HG03558 (cell line): ENCODE measurements at regions not wholly inside any gene's neighbourhood (a gene's known extent, or its start where the extent isn't known, plus 50 kb on each side); places are given as distances from the start of the nearest gene placed in this dataset.
"Not testable (repeated sequence)": the region's sequence is repeated elsewhere in the genome, so short reads cannot be mapped to it uniquely, and the experiment has no call there.

Source experiments
- ATAC-seq: cut with Tn5 transposase; IDR thresholded peaks from one replicate; pipeline ENCODE4 v1.9.1; 2021; ENCODE audit warnings: moderate number of reproducible peaks; ENCODE audit not compliant: unreplicated experiment; ENCODE audit errors: extremely low read depth

- ATAC-seq, result no peak
These were observed 125.3 kb downstream of the VPREB1 start for GRCh38 chr22:22369964-22370270.

- no peak for ATAC-seq
These were observed 126.5 kb downstream of the VPREB1 start for GRCh38 chr22:22371031-22371541.

- no peak for ATAC-seq
These were observed 127.5 kb downstream of the VPREB1 start for GRCh38 chr22:22372086-22372485.

- no peak for ATAC-seq
These were observed 129.6 kb downstream of the VPREB1 start for GRCh38 chr22:22374163-22374562.

GRCh38 chr22:22374579-22374978, 130.0 kb downstream of the VPREB1 start:
- no peak for ATAC-seq

- ATAC-seq, result no peak
These were observed 131.2 kb downstream of the VPREB1 start for GRCh38 chr22:22375576-22376351.

- ATAC-seq, result no peak
These were observed 131.7 kb downstream of the VPREB1 start for GRCh38 chr22:22376352-22376706.

- not testable (repeated sequence) for ATAC-seq
These were observed 131.7 kb downstream of the ZNF280B start for GRCh38 chr22:22376884-22377283.

- no peak for ATAC-seq
These were observed 131.2 kb downstream of the ZNF280B start for GRCh38 chr22:22377335-22377734.

- ATAC-seq, result no peak
These were observed 129.8 kb downstream of the ZNF280B start for GRCh38 chr22:22378446-22379415.

- no peak for ATAC-seq
These were observed 128.2 kb downstream of the ZNF280B start for GRCh38 chr22:22380098-22381030.

GRCh38 chr22:22381292-22381691, 127.2 kb downstream of the ZNF280B start:
- ATAC-seq, result not testable (repeated sequence)

- no peak for ATAC-seq
These were observed 124.3 kb downstream of the ZNF280B start for GRCh38 chr22:22384267-22384666.

- ATAC-seq, result no peak
These were observed 123.8 kb downstream of the ZNF280B start for GRCh38 chr22:22384668-22385244.

GRCh38 chr22:22386602-22387385, 121.7 kb downstream of the ZNF280B start:
- no peak for ATAC-seq

- ATAC-seq, result no peak
These were observed 121.2 kb downstream of the ZNF280B start for GRCh38 chr22:22387386-22387736.

- ATAC-seq, result no peak
These were observed 120.5 kb downstream of the ZNF280B start for GRCh38 chr22:22388090-22388489.

- ATAC-seq, result no peak
These were observed 120.0 kb downstream of the ZNF280B start for GRCh38 chr22:22388494-22388893.

- ATAC-seq, result no peak
These were observed 119.1 kb downstream of the ZNF280B start for GRCh38 chr22:22389467-22389866.
